ENCODE measurements at regions not wholly inside any gene's neighbourhood (a gene's known extent, or its start where the extent isn't known, plus 50 kb on each side); places are given as distances from the start of the nearest gene placed in this dataset.

DNA sequence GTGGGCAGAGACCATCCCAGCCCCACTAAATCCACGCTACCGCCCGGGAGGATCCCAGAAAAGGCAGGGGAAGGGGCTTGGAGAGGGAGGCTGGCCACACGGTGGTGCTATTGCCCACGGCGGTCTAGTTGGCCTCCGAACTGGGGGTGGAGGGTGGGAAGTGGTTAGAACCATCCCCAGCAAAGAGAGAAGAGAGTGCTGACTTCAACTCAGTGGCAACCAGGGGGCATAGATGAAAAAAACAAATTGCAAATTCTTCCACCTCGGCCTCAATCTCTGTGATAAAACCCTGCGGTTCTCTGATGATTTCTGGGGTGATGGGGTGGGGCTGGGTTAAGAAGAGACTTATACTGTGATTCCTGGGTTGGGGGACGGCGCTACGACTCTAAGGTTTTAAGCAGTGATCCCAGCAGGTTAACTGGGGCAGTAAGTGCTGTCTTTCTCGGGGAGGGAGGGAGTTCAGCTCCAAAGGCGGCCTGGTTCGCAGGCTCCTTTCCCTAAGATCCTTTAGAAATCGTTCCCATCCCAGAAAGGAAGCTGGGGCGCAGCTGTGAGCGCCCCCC is 154.5 kb upstream of the LYZL2 start:
- H3K4me1 ChIP-seq, result peaks cover 0 to 47% (median 38%) of the 10 kb centered on the region in 4 donors
- WGBS, 2 donors, result 3 to 5% methylated on average over 18 of the region's 18 CpGs
- peak in 3 of 4 donors; percentile 30 to 54 (median 44) for TF ChIP-seq POLR2AphosphoS5 (IDR thresholded peaks at IDR 0.05)
- TF ChIP-seq EP300 (IDR thresholded peaks at IDR 0.05), result no peak
- TF ChIP-seq, protein P1, sequence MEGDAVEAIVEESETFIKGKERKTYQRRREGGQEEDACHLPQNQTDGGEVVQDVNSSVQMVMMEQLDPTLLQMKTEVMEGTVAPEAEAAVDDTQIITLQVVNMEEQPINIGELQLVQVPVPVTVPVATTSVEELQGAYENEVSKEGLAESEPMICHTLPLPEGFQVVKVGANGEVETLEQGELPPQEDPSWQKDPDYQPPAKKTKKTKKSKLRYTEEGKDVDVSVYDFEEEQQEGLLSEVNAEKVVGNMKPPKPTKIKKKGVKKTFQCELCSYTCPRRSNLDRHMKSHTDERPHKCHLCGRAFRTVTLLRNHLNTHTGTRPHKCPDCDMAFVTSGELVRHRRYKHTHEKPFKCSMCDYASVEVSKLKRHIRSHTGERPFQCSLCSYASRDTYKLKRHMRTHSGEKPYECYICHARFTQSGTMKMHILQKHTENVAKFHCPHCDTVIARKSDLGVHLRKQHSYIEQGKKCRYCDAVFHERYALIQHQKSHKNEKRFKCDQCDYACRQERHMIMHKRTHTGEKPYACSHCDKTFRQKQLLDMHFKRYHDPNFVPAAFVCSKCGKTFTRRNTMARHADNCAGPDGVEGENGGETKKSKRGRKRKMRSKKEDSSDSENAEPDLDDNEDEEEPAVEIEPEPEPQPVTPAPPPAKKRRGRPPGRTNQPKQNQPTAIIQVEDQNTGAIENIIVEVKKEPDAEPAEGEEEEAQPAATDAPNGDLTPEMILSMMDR (IDR thresholded peaks at IDR 0.05), result peak; percentile 91 to 94 (median 93)
- peak; percentile 94 for DNase-seq
- H3K9me3 ChIP-seq, result no peaks in the 10 kb centered on the region
- H3K36me3 ChIP-seq, result no peaks in the 10 kb centered on the region
- intact Hi-C loops (cut with DNase I), result loop anchor here (1.0 to 5.0 kb wide), 6 partner anchors 33 to 1023 kb away; no protein-coding TSS in a partner anchor
- H3K27me3 ChIP-seq, result no peaks in the 10 kb centered on the region
- H3K4me3 ChIP-seq, result peak overlapping the region; percentile 47 to 74 (median 61)
- H3K27ac ChIP-seq, result peak overlapping the region; percentile 92 to 99 (median 93)

DNA sequence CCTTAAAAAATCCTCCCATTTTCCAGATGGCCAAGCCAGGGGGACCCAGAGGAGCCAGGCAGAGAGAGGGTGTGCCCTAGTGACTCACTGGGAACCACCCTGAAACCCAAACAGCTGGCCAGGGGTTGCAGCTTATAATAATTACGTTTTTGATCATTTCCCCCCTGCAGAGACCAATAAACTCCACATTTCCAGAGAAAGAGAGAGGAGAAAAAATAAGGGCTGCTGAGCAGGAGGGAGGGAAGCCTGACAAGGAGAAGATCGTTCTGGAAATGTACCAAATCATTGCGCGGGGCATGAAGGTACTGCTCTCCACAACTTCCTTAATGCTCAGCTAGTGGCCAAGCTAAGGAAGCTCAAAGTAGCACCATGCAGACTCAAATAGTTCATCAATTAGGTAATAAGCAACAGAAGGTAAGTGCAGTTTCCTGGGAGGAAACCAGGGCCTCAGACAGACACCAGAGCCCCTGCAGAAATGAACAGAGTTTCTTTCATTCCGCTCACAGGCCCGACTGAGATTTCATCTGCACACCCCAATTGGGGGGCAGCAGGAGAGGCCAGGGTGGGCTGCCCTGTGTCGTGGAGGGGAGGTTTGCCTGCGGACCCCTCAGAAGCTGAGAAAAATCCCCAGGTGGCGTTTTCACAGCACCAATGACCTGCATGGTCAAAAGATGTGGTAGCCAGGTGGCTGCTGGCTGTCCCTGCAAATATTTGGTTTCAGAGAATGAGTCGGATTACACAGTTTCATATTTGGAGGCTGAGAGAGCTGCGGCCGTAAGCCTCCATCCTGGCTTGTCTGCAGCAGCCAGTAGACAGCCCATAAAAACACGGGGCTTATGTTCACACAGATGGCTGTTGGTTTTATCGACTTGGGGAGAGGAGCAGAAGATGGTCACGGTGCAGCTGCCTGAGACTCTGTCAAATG is 153.2 kb upstream of the LYZL2 start:
- H3K4me3 ChIP-seq, result no peak overlapping the region
- no peak for DNase-seq
- H3K27me3 ChIP-seq, result no peaks in the 10 kb centered on the region
- peaks cover 0 to 47% (median 38%) of the 10 kb centered on the region in 4 donors for H3K4me1 ChIP-seq
- peak overlapping the region; percentile 92 to 99 (median 93) for H3K27ac ChIP-seq
- 55 to 56% methylated on average over 15 of the region's 15 CpGs for WGBS, 2 donors
- TF ChIP-seq POLR2AphosphoS5 (IDR thresholded peaks at IDR 0.05) (no peak), POLR2A (IDR thresholded peaks at IDR 0.05) (no peak), EP300 (IDR thresholded peaks at IDR 0.05) (no peak)
- TF ChIP-seq, protein P1 (IDR thresholded peaks at IDR 0.05), result no peak
- no peaks in the 10 kb centered on the region for H3K36me3 ChIP-seq
- intact Hi-C loops (cut with DNase I), result loop anchor here (5.0 kb wide), 2 partner anchors 55 to 1025 kb away; no protein-coding TSS in a partner anchor
- no peaks in the 10 kb centered on the region for H3K9me3 ChIP-seq

GRCh38 chr10:30782157-30782536 is 152.6 kb upstream of the LYZL2 start:
- TF ChIP-seq EP300 (IDR thresholded peaks at IDR 0.05), result no peak
- TF ChIP-seq POLR2A (IDR thresholded peaks at IDR 0.05), result no peak
- TF ChIP-seq, protein P1 (IDR thresholded peaks at IDR 0.05), result no peak
- no peak for TF ChIP-seq POLR2AphosphoS5 (IDR thresholded peaks at IDR 0.05)
- peaks cover 0 to 3% (median 0%) of the 10 kb centered on the region in 4 donors for H3K9me3 ChIP-seq
- no peaks in the 10 kb centered on the region for H3K27me3 ChIP-seq
- peaks cover 0 to 47% (median 38%) of the 10 kb centered on the region in 4 donors for H3K4me1 ChIP-seq
- H3K27ac ChIP-seq, result peak overlapping the region; percentile 92 to 99 (median 93)
- WGBS, 2 donors, result 69 to 75% methylated on average over 7 of the region's 7 CpGs
- no peak overlapping the region for H3K4me3 ChIP-seq
- H3K36me3 ChIP-seq, result no peaks in the 10 kb centered on the region
- no peak for DNase-seq
- intact Hi-C loops (cut with DNase I), result loop anchor here (5.0 kb wide), 2 partner anchors 55 to 1025 kb away; no protein-coding TSS in a partner anchor

DNA sequence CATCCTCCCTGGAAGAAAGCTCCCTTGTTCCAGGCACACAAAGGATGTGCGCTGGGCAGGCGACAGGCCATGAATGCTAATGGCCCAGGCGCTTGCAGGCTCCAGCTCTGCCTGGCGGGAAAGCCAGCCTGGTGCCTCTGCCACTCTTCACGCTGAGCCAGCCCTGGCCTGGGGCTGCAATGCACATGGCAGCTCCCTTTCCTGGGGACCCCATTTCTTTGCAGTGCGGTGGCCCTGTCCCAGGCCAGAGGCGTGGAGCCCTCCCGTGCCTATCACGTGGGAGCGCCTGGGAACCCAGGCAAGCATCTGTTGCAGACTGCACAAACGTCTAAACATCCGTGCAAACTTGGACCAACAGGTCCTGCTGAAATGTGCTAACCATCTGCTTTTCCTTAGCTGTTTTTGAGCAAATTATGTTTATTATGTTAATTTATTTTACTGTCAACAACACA is 152.1 kb upstream of the LYZL2 start:
- H3K36me3 ChIP-seq, result no peaks in the 10 kb centered on the region
- no peak for TF ChIP-seq POLR2A (IDR thresholded peaks at IDR 0.05)
- no peak for TF ChIP-seq EP300 (IDR thresholded peaks at IDR 0.05)
- TF ChIP-seq, protein P1 (IDR thresholded peaks at IDR 0.05), result no peak
- TF ChIP-seq POLR2AphosphoS5 (IDR thresholded peaks at IDR 0.05), result no peak
- 85 to 89% methylated on average over 12 of the region's 12 CpGs for WGBS, 2 donors

More for the DNA sequence above, 152.1 kb upstream of the LYZL2 start:
- no peak for DNase-seq
- Histone ChIP-seq H3K27ac (peak overlapping the region in 3 of 4 donors; percentile 92 to 99 (median 94)), H3K4me3 (no peak overlapping the region), H3K9me3 (peaks cover 0 to 3% (median 0%) of the 10 kb centered on the region in 4 donors), H3K27me3 (no peaks in the 10 kb centered on the region), H3K4me1 (peaks cover 0 to 50% (median 41%) of the 10 kb centered on the region in 4 donors)
- intact Hi-C loops (cut with DNase I), result loop anchor here (5.0 kb wide), 2 partner anchors 54 to 1026 kb away; no protein-coding TSS in a partner anchor

Data from sigmoid colon (tissue), 6 donors.